ENCODE measurements at regions not wholly inside any gene's neighbourhood (a gene's known extent, or its start where the extent isn't known, plus 50 kb on each side); places are given as distances from the start of the nearest gene placed in this dataset.

- no peak for DNase-seq (ENCODE audit: low read depth)
- H3K4me3 ChIP-seq (ENCODE audit: low read depth, low read length) = no peak overlapping the region
- in situ Hi-C loops (cut with HindIII; ENCODE audit: low sequenced_read_pairs) = no loop called here
- no peak for TF ChIP-seq CTCF (IDR thresholded peaks at IDR 0.05; ENCODE audit: low read depth, low read length, missing control alignments)
Measured at GRCh38 chr2:221312634-221313033, 259.5 kb downstream of the EPHA4 start.

- in situ Hi-C loops (cut with HindIII; ENCODE audit: low sequenced_read_pairs) = no loop called here
- no peak for TF ChIP-seq CTCF (IDR thresholded peaks at IDR 0.05; ENCODE audit: low read depth, low read length, missing control alignments)
- H3K4me3 ChIP-seq (ENCODE audit: low read depth, low read length) = no peak overlapping the region
- no peak for DNase-seq (ENCODE audit: low read depth)
Measured at GRCh38 chr2:221314786-221315185, 257.3 kb downstream of the EPHA4 start.

- DNase-seq (ENCODE audit: low read depth) = no peak
- no peak overlapping the region for H3K4me3 ChIP-seq (ENCODE audit: low read depth, low read length)
- in situ Hi-C loops (cut with HindIII; ENCODE audit: low sequenced_read_pairs) = no loop called here
- no peak for TF ChIP-seq CTCF (IDR thresholded peaks at IDR 0.05; ENCODE audit: low read depth, low read length, missing control alignments)
Measured at GRCh38 chr2:221318376-221319130, 253.6 kb downstream of the EPHA4 start.

- no peak overlapping the region for H3K4me3 ChIP-seq (ENCODE audit: low read depth, low read length)
- TF ChIP-seq CTCF (IDR thresholded peaks at IDR 0.05; ENCODE audit: low read depth, low read length, missing control alignments) = no peak
- in situ Hi-C loops (cut with HindIII; ENCODE audit: low sequenced_read_pairs) = no loop called here
- no peak for DNase-seq (ENCODE audit: low read depth)
Measured at GRCh38 chr2:221322741-221323140, 249.4 kb downstream of the EPHA4 start.

GRCh38 chr2:221323513-221323912 lies 248.6 kb downstream of the EPHA4 start:
- TF ChIP-seq CTCF (IDR thresholded peaks at IDR 0.05; ENCODE audit: low read depth, low read length, missing control alignments) = no peak
- DNase-seq (ENCODE audit: low read depth) = no peak
- in situ Hi-C loops (cut with HindIII; ENCODE audit: low sequenced_read_pairs) = no loop called here
- H3K4me3 ChIP-seq (ENCODE audit: low read depth, low read length) = no peak overlapping the region

- no peak for TF ChIP-seq CTCF (IDR thresholded peaks at IDR 0.05; ENCODE audit: low read depth, low read length, missing control alignments)
- H3K4me3 ChIP-seq (ENCODE audit: low read depth, low read length) = no peak overlapping the region
- in situ Hi-C loops (cut with HindIII; ENCODE audit: low sequenced_read_pairs) = no loop called here
- no peak for DNase-seq (ENCODE audit: low read depth)
Measured at GRCh38 chr2:221330436-221330835, 241.7 kb downstream of the EPHA4 start.

All from astrocyte of the cerebellum (primary cell).